ENCODE measurements at regions not wholly inside any gene's neighbourhood (a gene's known extent, or its start where the extent isn't known, plus 50 kb on each side); places are given as distances from the start of the nearest gene placed in this dataset.

DNA sequence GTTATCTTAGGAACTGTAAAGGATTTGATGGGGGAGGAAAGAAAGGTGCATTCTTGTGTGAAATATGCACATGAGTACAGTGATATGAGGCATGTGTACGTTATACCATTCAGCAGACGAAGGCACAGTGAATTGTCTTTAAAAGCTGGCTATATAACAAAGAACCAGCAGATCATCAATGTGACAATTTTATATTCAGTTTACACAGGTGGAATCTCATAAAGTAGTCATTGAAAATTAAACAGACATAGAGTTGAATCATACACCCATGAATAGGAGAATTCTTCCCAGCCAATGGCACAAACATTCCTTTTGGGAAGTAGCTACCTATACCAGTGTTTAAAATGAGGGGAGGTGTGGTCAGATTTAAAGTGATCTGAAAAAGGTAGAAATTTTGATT, 470.3 kb downstream of the DSC3 start:
- H3K27ac ChIP-seq: no peak overlapping the region
- no peak for TF ChIP-seq ZFX (IDR thresholded peaks at IDR 0.05; ENCODE audit: borderline replicate concordance)
- no peak for TF ChIP-seq CTCF (IDR thresholded peaks at IDR 0.05)

DNA sequence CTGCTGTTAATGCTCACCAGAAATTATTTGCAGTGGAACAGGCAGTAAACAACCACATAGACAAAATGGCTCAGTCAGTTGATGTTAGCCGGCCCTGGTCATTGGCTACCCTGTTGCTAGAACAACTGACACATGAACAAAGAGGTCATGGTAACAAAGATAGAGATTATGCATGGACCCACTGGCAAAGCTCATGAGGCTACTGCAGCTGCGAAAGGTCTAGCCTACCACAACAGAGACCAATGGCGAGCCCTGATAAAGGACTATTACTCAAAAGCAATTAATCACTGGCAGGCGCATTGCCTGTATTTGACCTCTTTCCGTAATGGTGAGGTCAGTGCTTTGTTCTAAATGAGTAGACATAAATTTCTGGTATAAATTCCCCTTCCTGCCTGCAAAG, 474.2 kb downstream of the DSC3 start:
- TF ChIP-seq ZFX (IDR thresholded peaks at IDR 0.05; ENCODE audit: borderline replicate concordance): no peak
- TF ChIP-seq CTCF (IDR thresholded peaks at IDR 0.05): no peak

DNA sequence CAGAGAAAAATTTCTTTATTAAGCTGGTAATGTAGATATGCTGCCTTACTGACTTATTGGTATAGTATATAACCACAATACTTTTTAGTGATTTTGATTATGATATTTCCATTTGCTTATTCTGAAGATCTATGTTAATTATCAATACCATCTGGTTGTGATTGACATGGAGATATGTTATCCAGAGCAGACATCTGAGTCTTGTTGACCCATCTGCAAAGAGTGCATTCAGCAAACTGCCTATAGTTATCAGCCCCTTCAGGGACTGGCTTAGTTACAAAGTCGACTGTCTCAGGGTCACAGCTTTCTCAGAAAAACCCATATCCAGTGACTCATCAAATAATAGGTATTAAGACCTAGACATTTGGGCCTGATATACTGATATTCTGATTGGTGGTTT, 475.7 kb downstream of the DSC3 start:
- H3K27ac ChIP-seq: no peak overlapping the region
- no peak for TF ChIP-seq ZFX (IDR thresholded peaks at IDR 0.05; ENCODE audit: borderline replicate concordance)
- TF ChIP-seq CTCF (IDR thresholded peaks at IDR 0.05): no peak

More for the DNA sequence above, 474.2 kb downstream of the DSC3 start:
- H3K27ac ChIP-seq: no peak overlapping the region

DNA sequence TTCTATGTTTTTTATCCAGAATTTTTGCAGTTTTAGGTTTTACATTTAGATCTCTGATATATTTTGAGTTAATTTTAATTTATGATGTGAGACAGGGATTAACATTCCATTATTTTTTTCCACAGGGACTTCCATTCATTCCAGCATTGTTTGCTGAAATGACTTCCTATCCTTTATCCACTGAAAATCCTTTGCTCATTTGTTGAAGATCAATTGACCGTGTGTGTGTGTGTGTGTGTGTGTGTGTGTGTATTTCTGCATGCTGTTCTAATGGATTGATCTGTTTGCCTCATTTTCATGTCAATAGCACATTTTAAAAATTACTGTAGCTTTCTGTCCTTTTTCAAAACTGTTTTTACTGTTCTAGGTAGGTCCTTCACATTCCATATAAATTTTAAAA, 480.3 kb downstream of the DSC3 start:
- TF ChIP-seq CTCF (IDR thresholded peaks at IDR 0.05) (no peak), ZFX (IDR thresholded peaks at IDR 0.05; ENCODE audit: borderline replicate concordance) (no peak)
- H3K27ac ChIP-seq: no peak overlapping the region

GRCh38 chr18:30556112-30556511, 486.4 kb downstream of the DSC3 start:
- H3K27ac ChIP-seq: no peak overlapping the region
- TF ChIP-seq CTCF (IDR thresholded peaks at IDR 0.05) (no peak), ZFX (IDR thresholded peaks at IDR 0.05; ENCODE audit: borderline replicate concordance) (no peak)

DNA sequence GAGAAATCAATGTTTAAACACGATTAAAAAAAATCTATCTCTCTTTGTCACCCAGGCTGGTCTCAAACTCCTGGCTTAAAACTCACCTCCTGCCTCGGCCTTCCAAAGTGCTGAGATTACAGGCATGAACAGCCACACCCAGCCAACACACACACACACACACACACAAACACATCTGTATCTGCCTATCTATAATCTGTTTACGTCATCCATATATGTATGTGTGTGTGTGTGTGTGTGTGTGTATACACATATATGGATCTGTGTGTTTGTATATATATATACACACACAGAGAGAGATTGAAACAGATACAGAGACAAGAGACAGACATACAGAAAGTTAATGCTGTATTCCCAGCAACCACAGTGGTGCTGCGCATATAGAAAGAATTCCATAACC, 497.1 kb downstream of the DSC3 start:
- TF ChIP-seq ZFX (IDR thresholded peaks at IDR 0.05; ENCODE audit: borderline replicate concordance): no peak
- TF ChIP-seq CTCF (IDR thresholded peaks at IDR 0.05): no peak
- no peak overlapping the region for H3K27ac ChIP-seq

- no peak overlapping the region for H3K27ac ChIP-seq
- no peak for TF ChIP-seq CTCF (IDR thresholded peaks at IDR 0.05)
- no peak for TF ChIP-seq ZFX (IDR thresholded peaks at IDR 0.05; ENCODE audit: borderline replicate concordance)
Measured at GRCh38 chr18:30544141-30544540, 498.4 kb downstream of the DSC3 start.
